ENCODE measurements at regions not wholly inside any gene's neighbourhood (a gene's known extent, or its start where the extent isn't known, plus 50 kb on each side); places are given as distances from the start of the nearest gene placed in this dataset.

DNA sequence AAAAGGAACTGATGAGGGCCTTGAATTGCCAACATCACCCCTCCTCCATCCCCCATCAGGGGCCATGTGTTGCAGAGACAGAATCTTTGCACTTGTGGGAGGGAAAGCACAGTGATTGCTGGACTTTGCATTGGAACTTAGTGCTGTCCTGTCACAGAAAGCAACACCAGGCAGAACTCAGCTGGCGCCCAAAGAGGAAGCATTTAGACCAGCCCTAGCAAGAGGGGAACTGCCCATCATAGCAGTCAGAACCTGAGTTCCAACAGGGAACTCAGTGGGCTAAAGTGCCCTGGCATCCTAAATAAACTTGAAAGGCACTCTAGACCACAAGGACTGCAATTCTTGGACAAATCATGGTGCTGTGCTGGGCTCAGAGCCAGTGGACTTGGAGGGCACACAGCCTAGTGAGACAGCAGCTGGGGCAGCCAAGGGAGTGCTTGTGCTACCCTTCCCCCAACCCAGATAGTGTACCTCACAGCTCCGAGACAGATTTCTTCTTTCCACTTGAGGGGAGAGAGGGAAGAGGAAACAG, 128.1 kb downstream of the ACTL7B start:
- Histone ChIP-seq H2AFZ (ENCODE audit: low read depth) (no peak overlapping the region), H3K27ac (no peak overlapping the region), H3K79me2 (ENCODE audit: insufficient read depth, low read depth) (no peaks in the 10 kb centered on the region), H3K4me2 (no peak overlapping the region), H3K9ac (no peak overlapping the region), H3K4me3 (IDR thresholded peaks at IDR 0.05; ENCODE audit: insufficient read depth, low read depth, low read length) (no peak overlapping the region), H3K36me3 (ENCODE audit: insufficient read depth) (no peaks in the 10 kb centered on the region), H3K4me1 (ENCODE audit: low read depth, poor library complexity, severe bottlenecking) (no peaks in the 10 kb centered on the region), H4K20me1 (ENCODE audit: insufficient read depth) (no peaks in the 10 kb centered on the region), H3K27me3 (ENCODE audit: insufficient read depth, low read depth) (no peaks in the 10 kb centered on the region)
- TF ChIP-seq, protein P1, sequence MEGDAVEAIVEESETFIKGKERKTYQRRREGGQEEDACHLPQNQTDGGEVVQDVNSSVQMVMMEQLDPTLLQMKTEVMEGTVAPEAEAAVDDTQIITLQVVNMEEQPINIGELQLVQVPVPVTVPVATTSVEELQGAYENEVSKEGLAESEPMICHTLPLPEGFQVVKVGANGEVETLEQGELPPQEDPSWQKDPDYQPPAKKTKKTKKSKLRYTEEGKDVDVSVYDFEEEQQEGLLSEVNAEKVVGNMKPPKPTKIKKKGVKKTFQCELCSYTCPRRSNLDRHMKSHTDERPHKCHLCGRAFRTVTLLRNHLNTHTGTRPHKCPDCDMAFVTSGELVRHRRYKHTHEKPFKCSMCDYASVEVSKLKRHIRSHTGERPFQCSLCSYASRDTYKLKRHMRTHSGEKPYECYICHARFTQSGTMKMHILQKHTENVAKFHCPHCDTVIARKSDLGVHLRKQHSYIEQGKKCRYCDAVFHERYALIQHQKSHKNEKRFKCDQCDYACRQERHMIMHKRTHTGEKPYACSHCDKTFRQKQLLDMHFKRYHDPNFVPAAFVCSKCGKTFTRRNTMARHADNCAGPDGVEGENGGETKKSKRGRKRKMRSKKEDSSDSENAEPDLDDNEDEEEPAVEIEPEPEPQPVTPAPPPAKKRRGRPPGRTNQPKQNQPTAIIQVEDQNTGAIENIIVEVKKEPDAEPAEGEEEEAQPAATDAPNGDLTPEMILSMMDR (conservative IDR thresholded peaks at IDR 0.05; ENCODE audit: low read depth, low read length): no peak

DNA sequence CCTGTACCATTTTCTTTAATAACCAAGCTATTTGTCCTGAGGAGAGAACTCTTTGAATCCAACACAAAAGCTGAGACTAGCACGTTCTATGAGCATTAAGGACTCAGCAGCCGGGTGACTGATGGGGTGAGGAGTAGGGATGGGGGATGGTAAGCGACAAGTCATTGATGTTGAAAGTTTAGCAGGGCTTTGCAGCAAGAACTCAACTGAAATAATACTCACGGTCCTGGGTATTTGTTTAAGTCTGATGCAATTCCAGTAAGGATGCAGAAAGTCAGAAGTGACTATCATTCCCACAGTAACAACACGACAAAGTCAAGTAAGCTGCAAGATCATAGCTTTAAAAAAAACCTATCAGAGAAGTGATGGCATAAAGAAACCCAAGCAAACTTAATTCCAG, 131.1 kb downstream of the ACTL7B start:
- Histone ChIP-seq H3K4me1 (ENCODE audit: low read depth, poor library complexity, severe bottlenecking) (no peaks in the 10 kb centered on the region), H3K9ac (no peak overlapping the region), H3K36me3 (ENCODE audit: insufficient read depth) (no peaks in the 10 kb centered on the region), H3K4me3 (IDR thresholded peaks at IDR 0.05; ENCODE audit: insufficient read depth, low read depth, low read length) (no peak overlapping the region), H3K27me3 (ENCODE audit: insufficient read depth, low read depth) (no peaks in the 10 kb centered on the region), H2AFZ (ENCODE audit: low read depth) (no peak overlapping the region), H3K4me2 (no peak overlapping the region), H3K27ac (no peak overlapping the region), H4K20me1 (ENCODE audit: insufficient read depth) (no peaks in the 10 kb centered on the region), H3K79me2 (ENCODE audit: insufficient read depth, low read depth) (no peaks in the 10 kb centered on the region)
- TF ChIP-seq, protein P1 (conservative IDR thresholded peaks at IDR 0.05; ENCODE audit: low read depth, low read length): no peak

DNA sequence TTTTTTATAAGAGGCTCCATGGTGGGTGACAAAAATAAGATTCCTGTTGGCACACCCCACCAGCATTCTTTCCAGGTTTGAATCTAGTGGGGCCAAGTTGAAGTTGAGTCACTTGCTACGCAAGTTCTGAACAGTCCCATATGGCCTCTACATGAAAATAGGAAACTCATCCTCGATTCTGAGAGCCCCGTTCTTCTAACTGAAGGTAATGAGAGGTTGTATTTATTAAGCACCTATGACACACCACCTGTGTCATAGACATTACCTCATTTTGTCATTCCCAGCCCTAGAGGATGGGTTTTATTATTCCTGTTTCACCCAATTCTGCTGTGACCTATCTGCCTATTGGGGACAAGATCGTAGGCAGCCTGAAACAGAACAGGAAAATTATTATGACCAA, 131.7 kb downstream of the ACTL7B start:
- Histone ChIP-seq H3K36me3 (ENCODE audit: insufficient read depth) (no peaks in the 10 kb centered on the region), H3K9ac (no peak overlapping the region), H3K27ac (no peak overlapping the region), H2AFZ (ENCODE audit: low read depth) (no peak overlapping the region), H3K4me3 (IDR thresholded peaks at IDR 0.05; ENCODE audit: insufficient read depth, low read depth, low read length) (no peak overlapping the region), H3K27me3 (ENCODE audit: insufficient read depth, low read depth) (no peaks in the 10 kb centered on the region), H4K20me1 (ENCODE audit: insufficient read depth) (no peaks in the 10 kb centered on the region), H3K4me2 (no peak overlapping the region), H3K4me1 (ENCODE audit: low read depth, poor library complexity, severe bottlenecking) (no peaks in the 10 kb centered on the region), H3K79me2 (ENCODE audit: insufficient read depth, low read depth) (no peaks in the 10 kb centered on the region)
- TF ChIP-seq, protein P1 (conservative IDR thresholded peaks at IDR 0.05; ENCODE audit: low read depth, low read length): no peak

DNA sequence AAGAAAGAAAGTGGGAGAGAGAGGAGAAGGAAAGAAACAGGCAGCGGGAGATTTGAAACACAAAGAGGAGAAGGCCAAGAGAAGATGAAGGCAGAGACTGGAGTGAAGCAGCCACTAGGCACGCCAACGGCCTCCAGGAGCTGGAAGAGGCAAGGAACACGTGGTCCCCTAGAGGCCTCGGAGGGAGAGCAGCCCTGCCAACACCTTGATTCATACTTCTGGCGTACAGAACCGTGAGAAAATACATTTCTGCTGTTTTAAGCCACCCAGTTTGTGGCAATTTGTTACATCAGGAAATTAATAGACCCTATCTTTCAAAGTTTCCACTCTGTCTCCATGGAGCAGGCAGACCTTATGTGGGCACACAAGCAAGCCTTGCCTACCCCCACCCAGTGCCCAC, 133.4 kb downstream of the ACTL7B start:
- no peak overlapping the region for H3K4me2 ChIP-seq
- H3K27me3 ChIP-seq (ENCODE audit: insufficient read depth, low read depth): no peaks in the 10 kb centered on the region
- H3K27ac ChIP-seq: no peak overlapping the region
- H2AFZ ChIP-seq (ENCODE audit: low read depth): no peak overlapping the region
- TF ChIP-seq, protein P1 (conservative IDR thresholded peaks at IDR 0.05; ENCODE audit: low read depth, low read length): no peak
- H3K9ac ChIP-seq: no peak overlapping the region
- H3K36me3 ChIP-seq (ENCODE audit: insufficient read depth): no peaks in the 10 kb centered on the region
- H3K4me1 ChIP-seq (ENCODE audit: low read depth, poor library complexity, severe bottlenecking): no peaks in the 10 kb centered on the region
- H3K79me2 ChIP-seq (ENCODE audit: insufficient read depth, low read depth): no peaks in the 10 kb centered on the region
- no peaks in the 10 kb centered on the region for H4K20me1 ChIP-seq (ENCODE audit: insufficient read depth)
- no peak overlapping the region for H3K4me3 ChIP-seq (IDR thresholded peaks at IDR 0.05; ENCODE audit: insufficient read depth, low read depth, low read length)

All from KMS-11 (cell line).